Eye (tissue), 1 donor: ENCODE measurements at regions not wholly inside any gene's neighbourhood (a gene's known extent, or its start where the extent isn't known, plus 50 kb on each side); places are given as distances from the start of the nearest gene placed in this dataset.
"Not testable (repeated sequence)": the region's sequence is repeated elsewhere in the genome, so short reads cannot be mapped to it uniquely, and the experiment has no call there.

ENCODE experiments used
- DNase-seq: peaks from one replicate; pipeline ENCODE4 v3.0.0-alpha.2; 2015

DNA sequence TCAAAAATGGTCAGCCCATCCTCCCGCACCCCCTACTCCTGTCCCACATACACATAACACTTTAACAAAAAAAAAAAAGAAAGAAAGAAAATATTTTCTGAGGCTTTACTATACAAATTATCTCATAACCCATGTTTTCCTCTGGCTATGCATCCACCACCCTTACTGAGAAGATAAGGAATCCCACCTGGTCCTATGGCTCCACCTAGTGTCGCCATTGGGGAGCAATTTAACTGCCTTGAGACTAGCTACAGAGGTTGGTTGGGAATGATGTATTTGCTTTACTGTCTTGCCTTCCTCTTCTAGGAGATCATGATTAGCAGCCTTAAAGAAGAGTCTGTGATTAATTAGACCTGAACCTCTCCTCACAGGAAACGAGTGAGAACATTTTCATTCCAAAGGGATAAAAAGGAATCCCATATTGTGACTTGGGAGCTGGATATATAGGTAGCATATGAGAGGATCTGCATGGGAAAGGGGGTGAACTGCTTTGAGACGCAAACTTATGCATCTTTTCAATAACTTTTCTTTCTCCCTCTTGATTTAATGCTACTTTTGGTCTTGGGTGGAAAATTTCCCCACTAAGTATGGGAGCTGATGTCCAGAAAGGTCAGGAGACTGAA is 77.7 kb upstream of the SELENOP start:
- peak; percentile 94 for DNase-seq

GRCh38 chr5:42888771-42889170 is 77.1 kb upstream of the SELENOP start:
- no peak for DNase-seq

DNA sequence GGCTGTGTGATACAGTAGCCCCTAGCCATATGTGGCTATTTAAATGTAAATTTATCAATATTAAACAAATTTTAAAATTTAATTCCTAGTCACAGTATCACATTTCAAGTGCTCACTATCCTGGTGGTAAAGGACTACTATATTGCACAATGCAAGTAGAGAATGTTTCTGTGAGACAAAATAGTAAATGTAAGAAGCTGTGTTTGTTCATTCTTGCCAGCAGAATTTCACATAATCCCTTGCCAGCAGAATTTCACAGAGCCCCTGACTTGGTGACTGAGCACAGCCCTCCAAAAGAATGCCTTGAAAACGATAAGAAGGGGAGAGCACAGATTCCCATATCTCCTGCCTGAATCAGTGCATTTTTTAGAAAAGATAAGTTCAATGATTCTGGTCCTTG is 75.9 kb upstream of the SELENOP start:
- no peak for DNase-seq

DNA sequence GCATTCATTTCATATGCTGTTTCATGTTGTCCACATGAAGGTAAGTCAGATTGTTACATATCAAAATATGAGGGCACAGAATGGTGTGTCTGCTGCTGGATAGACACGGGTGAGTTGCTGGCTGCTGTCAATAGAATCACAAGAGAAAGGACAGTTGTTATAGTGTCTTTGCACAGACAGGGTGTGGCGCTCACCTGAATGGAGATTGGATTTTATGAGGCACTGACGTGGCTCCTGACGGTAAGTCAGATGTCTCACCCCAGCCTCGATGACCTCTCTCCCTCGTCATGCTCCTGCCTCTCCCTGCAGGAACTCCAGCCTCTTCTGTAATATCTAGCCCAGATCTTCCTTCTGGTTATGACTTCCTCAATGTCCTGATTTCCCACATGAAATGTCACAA is 75.4 kb upstream of the SELENOP start:
- no peak for DNase-seq

GRCh38 chr5:42886635-42887034 is 74.9 kb upstream of the SELENOP start:
- no peak for DNase-seq

DNA sequence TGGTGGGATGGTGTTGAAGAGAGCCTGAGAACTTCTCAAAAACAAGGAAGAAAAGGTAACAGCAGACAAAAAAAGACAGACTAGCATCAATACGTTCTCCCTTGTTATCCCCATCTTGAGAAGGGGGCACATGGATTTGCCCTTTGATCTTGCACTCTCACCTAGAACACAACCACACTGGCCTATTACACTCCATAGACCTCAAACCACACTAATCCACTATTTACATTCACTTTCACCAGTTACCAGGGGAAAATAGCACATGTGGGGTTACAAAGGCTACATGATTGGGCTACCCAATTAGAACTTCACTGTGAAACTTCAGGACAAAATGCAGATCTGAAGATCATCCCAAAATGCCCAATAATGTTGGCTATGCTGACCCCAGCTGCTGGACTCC is 72.6 kb upstream of the SELENOP start:
- DNase-seq: no peak

DNA sequence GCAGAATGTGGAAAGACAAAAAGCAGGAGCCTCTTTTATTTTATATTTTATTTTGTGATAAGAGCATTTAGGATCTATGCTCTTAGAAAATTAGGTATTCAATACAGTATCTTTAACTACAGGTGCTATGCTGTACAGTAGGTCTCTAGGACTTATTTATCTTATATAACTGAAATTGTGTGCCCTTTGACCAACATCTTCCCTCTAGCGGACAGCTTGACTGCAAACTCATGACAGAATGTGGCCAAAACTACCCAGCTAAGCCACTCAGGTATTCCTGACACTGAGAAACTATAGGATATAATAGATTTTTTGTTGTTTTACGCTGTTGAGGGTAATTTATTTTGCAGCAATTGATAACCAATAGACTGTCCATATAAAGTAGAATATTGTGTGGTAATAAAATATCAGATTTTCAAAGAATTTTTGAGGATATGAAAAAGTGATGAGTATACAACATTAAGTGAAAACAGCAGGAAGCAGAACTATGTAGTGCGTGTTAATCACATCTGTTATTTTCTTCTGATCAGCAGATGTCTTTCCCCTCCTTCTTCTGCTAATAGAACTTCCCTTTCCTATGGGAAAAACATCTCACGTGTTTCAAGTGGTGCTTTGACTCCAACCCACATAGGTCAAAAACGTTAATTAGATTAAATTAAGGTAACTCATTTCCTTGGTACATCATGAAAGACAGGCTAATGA is 69.9 kb upstream of the SELENOP start:
- DNase-seq: no peak

DNA sequence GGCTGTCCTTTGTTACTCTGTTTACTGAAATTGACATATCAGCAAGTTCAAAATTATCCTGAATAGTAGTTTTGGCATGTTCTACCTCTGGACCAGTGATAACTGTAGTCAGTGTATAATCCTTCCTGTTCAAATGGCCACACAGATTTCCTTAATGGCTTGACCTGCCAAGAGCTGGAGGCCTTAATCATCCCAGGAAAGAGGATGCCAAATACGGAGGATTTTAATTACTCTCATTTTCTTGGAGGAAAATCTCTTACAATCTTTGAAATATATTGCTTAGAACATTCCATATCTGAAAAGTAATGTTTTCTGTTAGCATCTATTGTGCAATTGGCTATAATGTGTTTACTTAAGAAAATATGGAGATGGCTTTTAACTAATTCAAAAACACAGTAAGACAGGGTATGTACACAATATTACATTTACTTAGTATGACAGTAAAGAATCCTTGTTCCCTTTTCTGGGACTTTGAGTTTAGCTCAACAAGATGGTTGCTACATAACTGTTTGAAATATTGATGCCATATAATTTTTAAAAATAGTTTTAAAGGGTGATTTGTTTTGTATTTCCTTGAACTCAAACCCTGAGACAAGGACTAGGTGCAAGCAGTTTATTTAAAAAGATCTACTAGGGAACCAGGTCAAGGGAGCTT is 68.9 kb upstream of the SELENOP start:
- DNase-seq: no peak

- DNase-seq: no peak
These were observed 67.6 kb upstream of the SELENOP start for GRCh38 chr5:42879291-42879690.

DNA sequence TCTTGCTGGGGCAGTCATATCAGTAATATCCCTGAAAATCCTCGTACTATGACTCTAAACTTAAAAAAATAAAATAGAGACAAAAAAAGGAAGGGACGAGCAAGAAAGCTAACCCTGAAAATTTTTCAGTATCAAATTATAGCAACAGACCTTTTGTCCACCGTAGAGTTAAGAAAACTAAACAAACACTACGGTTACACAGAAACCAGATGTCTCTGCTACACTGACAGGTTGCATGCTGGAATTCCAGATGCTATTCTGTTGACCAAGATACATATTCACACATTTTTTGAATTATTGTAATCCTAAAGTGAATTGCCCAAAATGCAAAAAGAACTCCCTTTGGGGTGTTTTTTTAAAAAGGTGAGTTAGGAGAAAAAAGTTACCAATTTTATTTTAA is 66.9 kb upstream of the SELENOP start:
- no peak for DNase-seq

- DNase-seq: no peak
These were observed 66.3 kb upstream of the SELENOP start for GRCh38 chr5:42878041-42878440.

DNA sequence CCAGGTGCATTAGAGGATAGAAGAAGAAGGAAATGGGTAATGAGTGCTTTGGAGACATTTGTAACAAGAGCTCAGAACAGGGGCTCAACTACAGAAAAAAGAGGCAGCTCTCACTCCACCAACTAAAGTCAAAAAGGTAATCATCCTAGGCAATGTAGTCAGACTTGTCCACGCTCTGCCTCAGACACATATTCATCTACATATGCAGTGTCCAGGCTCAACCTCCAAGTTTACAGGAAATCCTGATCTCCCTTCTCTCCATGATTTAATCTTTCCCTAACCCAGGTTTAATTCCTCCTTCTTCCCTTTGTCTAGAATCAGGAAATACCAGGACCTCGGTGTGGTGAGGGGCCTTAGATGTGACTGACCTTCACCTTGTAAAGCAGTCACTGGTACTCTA is 65.7 kb upstream of the SELENOP start:
- DNase-seq: no peak

DNA sequence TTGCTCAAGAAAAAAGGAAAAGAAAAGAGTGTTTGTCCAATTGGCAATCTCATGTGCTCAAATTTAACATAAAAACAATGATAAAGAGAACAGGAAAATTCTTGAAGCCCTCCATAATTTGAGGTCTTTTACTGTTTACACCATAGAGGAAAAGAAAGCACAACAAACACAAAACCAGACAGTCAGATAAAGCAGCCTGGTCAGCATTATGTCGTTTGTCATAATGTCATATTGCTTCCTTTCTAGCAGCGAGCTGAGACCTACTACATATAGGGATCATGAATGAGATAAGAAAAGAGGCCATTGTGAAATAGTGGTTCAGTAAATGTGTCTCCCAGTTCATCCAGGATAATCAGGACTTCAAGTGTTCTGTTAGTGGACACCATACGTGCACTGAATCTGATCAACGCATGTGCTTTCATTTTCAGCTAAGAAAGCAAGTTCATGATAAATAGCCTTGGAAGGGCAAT is 64.7 kb upstream of the SELENOP start:
- no peak for DNase-seq

DNA sequence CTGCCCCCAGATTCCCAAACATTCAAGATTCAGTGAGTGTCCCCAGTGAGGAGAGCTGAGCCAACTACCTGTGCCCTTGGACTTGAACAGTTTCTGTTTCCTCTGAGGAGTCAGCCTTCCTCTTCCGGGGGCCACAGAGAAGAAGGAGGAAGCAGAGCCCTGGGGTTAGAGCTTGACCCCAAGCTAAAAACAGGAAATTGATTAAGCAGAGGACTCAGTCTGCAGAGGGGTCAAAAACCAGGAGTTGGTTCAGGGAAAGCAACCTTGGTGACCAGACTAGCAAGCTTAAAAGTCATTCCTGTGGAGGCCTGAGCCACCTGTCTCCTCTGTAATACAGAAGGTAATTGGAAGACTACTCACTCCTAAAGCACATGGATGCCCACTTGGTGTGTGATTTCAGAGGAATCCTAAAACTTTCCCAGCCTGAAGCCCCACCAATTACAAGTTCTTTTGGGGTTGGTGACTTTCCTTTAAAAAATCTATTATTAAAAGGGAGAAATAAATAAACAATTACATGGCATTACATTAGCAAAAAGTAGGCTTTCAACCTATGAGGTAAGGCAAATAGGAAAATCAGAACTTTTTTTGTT is 64.2 kb upstream of the SELENOP start:
- DNase-seq: no peak

GRCh38 chr5:42875211-42875610 is 63.5 kb upstream of the SELENOP start:
- no peak for DNase-seq

GRCh38 chr5:42874621-42875198 is 63.0 kb upstream of the SELENOP start:
- DNase-seq: no peak

DNA sequence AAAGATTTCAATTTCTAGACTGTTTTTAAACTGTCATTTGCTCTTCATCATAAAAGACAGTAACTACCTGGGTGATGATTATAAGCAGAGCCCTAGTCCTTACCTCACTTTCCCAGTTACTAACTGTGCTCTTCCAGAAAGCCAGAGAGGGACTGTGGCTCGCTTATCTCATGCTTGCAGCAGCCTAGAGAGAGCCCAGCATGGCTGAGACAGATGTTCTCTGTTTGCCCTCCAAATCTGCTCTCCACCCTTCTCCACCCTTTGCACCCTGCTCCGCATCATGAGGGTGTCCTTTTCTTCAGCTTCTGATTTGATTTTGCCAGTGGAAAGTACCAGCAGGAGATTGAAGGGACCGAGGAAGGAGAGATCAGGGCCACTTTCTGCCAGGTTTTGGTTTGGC is 61.2 kb upstream of the SELENOP start:
- no peak for DNase-seq

DNA sequence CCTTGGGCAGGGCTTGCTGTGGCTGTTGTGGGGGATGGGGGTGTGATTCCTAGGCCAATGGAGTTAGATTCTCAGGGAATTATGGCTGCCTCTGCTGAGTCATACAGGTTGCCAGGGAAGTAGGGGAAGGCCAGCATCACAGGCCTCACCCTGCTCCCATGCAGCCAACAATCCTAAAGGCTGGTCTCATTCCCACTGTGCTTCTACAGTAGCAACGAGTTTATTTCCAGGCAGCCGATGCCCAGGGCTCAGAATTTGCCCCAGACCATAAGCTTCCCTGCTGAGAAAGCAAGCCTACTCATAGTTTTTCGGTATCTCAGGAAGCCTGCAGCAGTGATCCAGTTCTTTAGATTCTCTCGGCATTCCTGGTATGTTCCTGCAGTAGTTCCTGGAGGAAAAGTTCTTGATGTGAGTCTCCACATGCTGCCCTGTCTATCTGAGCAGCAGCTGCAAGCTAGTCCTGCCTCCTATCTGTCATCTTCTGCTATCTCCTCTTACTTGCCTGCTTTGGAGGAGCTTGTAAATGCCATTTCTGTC is 59.3 kb upstream of the SELENOP start:
- DNase-seq: no peak

DNA sequence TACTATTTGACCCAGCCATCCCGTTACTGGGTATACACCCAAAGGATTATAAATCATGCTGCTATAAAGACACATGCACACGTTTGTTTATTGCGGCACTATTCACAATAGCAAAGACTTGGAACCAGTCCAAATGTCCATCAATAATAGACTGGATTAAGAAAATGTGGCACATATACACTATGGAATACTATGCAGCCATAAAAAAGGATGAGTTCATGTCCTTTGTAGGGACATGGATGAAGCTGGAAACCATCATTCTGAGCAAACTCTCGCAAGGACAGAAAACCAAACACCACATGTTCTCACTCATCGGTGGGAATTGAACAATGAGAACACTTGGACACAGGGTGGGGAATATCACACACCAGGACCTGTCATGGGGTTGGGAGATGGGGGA is 56.7 kb upstream of the SELENOP start:
- DNase-seq: not testable (repeated sequence)

DNA sequence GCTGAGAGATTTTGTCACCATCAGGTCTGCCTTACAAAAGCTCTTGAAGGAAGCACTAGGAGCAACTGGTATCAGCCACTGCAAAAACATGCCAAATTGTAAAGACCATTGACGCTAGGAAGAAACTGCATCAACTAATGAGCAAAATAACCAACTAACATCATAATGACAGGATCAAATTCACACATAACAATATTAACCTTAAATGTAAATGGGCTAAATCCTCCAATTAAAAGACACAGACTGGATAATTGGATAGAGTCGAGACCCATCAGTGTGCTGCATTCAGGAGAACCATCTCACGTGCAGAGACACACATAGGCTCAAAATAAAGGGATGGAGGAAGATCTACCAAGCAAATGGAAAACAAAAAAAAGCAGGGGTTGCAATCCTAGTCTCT is 53.1 kb upstream of the SELENOP start:
- not testable (repeated sequence) for DNase-seq
